SW480 (cell line): ENCODE measurements at regions not wholly inside any gene's neighbourhood (a gene's known extent, or its start where the extent isn't known, plus 50 kb on each side); places are given as distances from the start of the nearest gene placed in this dataset.
"Not testable (repeated sequence)": the region's sequence is repeated elsewhere in the genome, so short reads cannot be mapped to it uniquely, and the experiment has no call there.

Experiments
- DNase-seq: peaks from one replicate; pipeline ENCODE4 v3.0.0-alpha.2; 2016; ENCODE audit warnings: low spot score

GRCh38 chr3:191518861-191519260 is 57.9 kb downstream of the PYDC2 start:
- DNase-seq, result no peak

- no peak for DNase-seq
These were observed 60.1 kb downstream of the PYDC2 start for GRCh38 chr3:191521055-191521454.

- no peak for DNase-seq
These were observed 62.2 kb downstream of the PYDC2 start for GRCh38 chr3:191523148-191523547.

GRCh38 chr3:191528589-191528988 is 67.6 kb downstream of the PYDC2 start:
- DNase-seq, result no peak

- DNase-seq, result no peak
These were observed 69.0 kb downstream of the PYDC2 start for GRCh38 chr3:191529992-191530391.

- DNase-seq, result no peak
These were observed 70.5 kb downstream of the PYDC2 start for GRCh38 chr3:191531434-191531972.

GRCh38 chr3:191543018-191543417 is 82.1 kb downstream of the PYDC2 start:
- DNase-seq, result no peak

GRCh38 chr3:191543897-191544296 is 82.9 kb downstream of the PYDC2 start:
- no peak for DNase-seq

- DNase-seq, result no peak
These were observed 88.4 kb downstream of the PYDC2 start for GRCh38 chr3:191549357-191549756.

GRCh38 chr3:191555037-191555436 is 94.1 kb downstream of the PYDC2 start:
- DNase-seq, result no peak

- DNase-seq, result no peak
These were observed 96.4 kb downstream of the PYDC2 start for GRCh38 chr3:191557322-191557721.

GRCh38 chr3:191563722-191564121 is 102.8 kb downstream of the PYDC2 start:
- DNase-seq, result no peak

- DNase-seq, result no peak
These were observed 105.5 kb downstream of the PYDC2 start for GRCh38 chr3:191566469-191566868.

- no peak for DNase-seq
These were observed 107.2 kb downstream of the PYDC2 start for GRCh38 chr3:191568206-191568605.

- DNase-seq, result no peak
These were observed 131.1 kb downstream of the PYDC2 start for GRCh38 chr3:191592105-191592504.

- no peak for DNase-seq
These were observed 132.5 kb downstream of the PYDC2 start for GRCh38 chr3:191593486-191593885.

GRCh38 chr3:191615511-191615910 is 154.5 kb downstream of the PYDC2 start:
- DNase-seq, result not testable (repeated sequence)

- no peak for DNase-seq
These were observed 163.3 kb downstream of the PYDC2 start for GRCh38 chr3:191624299-191624698.

GRCh38 chr3:191627064-191627463 is 166.1 kb downstream of the PYDC2 start:
- DNase-seq, result no peak

- no peak for DNase-seq
These were observed 167.6 kb downstream of the PYDC2 start for GRCh38 chr3:191628571-191628970.

GRCh38 chr3:191631496-191631895 is 170.5 kb downstream of the PYDC2 start:
- no peak for DNase-seq

- no peak for DNase-seq
These were observed 173.9 kb downstream of the PYDC2 start for GRCh38 chr3:191634902-191635301.

- no peak for DNase-seq
These were observed 176.6 kb downstream of the PYDC2 start for GRCh38 chr3:191637611-191638010.

GRCh38 chr3:191641789-191642188 is 180.8 kb downstream of the PYDC2 start:
- no peak for DNase-seq

- DNase-seq, result no peak
These were observed 183.3 kb downstream of the PYDC2 start for GRCh38 chr3:191644291-191644690.
